BE2C (cell line): ENCODE measurements at regions not wholly inside any gene's neighbourhood (a gene's known extent, or its start where the extent isn't known, plus 50 kb on each side); places are given as distances from the start of the nearest gene placed in this dataset.

Experiments
- DNase-seq: peaks from one replicate; pipeline ENCODE4 v3.0.0-alpha.2; 2020
- H3K27me3 ChIP-seq: fragments of 250-450 bp; sonication (Bioruptor Pico); 2 replicates; pipeline ENCODE4 v1.5.1; 2020; ENCODE audit warnings: mild to moderate bottlenecking
- H3K36me3 ChIP-seq: fragments of 250-450 bp; sonication (Bioruptor Pico); 2 replicates; pipeline ENCODE4 v1.5.1; 2020; ENCODE audit warnings: mild to moderate bottlenecking
- H3K4me1 ChIP-seq: fragments of 250-450 bp; sonication (Bioruptor Pico); 2 replicates; pipeline ENCODE4 v1.5.1; 2020
- H3K4me3 ChIP-seq: 2 replicates; pipeline ENCODE4 v1.5.1; 2011; ENCODE audit warnings: low read depth, low read length
- H3K9me3 ChIP-seq: fragments of 250-450 bp; sonication (Bioruptor Pico); 2 replicates; pipeline ENCODE4 v1.5.1; 2020
- TF ChIP-seq, protein P1 (sequence below): IDR thresholded peaks from 2 replicates; pipeline ENCODE4 v1.5.1; 2012; ENCODE audit warnings: mild to moderate bottlenecking, low read depth, low read length

DNA sequence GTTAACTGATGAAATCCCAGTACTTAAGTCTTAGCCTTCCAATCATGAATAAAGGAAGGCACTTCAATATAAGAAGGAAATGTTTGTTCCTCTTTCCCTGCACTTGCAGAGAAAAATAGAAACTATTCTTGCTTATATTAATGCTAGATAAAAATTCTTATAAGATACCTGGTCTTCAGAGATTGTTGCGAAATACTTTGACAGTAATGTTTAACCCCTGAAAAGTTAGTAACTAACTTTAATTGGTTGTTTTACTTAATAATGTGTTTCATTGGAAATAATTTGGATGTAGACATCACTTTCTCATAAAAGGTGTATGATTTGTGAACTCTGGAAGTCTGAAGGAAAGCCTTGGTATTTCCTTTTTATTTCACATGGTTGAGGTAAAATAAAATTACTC is 294.2 kb upstream of the SYNCRIP start:
- TF ChIP-seq, protein P1, sequence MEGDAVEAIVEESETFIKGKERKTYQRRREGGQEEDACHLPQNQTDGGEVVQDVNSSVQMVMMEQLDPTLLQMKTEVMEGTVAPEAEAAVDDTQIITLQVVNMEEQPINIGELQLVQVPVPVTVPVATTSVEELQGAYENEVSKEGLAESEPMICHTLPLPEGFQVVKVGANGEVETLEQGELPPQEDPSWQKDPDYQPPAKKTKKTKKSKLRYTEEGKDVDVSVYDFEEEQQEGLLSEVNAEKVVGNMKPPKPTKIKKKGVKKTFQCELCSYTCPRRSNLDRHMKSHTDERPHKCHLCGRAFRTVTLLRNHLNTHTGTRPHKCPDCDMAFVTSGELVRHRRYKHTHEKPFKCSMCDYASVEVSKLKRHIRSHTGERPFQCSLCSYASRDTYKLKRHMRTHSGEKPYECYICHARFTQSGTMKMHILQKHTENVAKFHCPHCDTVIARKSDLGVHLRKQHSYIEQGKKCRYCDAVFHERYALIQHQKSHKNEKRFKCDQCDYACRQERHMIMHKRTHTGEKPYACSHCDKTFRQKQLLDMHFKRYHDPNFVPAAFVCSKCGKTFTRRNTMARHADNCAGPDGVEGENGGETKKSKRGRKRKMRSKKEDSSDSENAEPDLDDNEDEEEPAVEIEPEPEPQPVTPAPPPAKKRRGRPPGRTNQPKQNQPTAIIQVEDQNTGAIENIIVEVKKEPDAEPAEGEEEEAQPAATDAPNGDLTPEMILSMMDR = no peak
- H3K4me1 ChIP-seq = no peaks in the 10 kb centered on the region
- H3K4me3 ChIP-seq = no peak overlapping the region
- H3K36me3 ChIP-seq = no peaks in the 10 kb centered on the region
- DNase-seq = no peak
- H3K27me3 ChIP-seq = no peaks in the 10 kb centered on the region
- H3K9me3 ChIP-seq = no peaks in the 10 kb centered on the region

GRCh38 chr6:85923013-85923430 is 280.3 kb upstream of the SYNCRIP start:
- TF ChIP-seq, protein P1 = peak; percentile 93
- Histone ChIP-seq H3K4me1 (peaks cover 8% of the 10 kb centered on the region), H3K4me3 (no peak overlapping the region), H3K27me3 (no peaks in the 10 kb centered on the region), H3K9me3 (no peaks in the 10 kb centered on the region), H3K36me3 (no peaks in the 10 kb centered on the region)
- DNase-seq = peak; percentile 57

DNA sequence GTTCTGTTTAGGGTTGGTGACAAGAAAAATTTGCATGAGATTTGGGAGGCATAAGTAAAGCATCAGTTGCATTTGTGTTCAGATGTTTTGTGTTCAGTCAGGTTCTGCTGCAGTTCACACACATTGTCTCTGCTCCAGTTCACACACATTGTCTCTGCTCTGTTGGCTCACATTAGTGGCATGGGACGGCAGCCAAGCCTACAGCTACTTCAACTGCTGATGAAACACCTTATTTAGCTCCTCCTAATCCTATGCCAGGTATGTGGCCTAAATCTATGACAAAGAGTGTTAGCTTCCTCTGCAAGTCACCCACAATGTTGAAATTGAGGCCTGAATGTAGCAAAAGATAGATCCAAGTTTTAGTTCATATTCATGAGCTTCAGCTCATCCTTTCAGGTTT is 278.1 kb upstream of the SYNCRIP start:
- Histone ChIP-seq H3K4me1 (peaks cover 8% of the 10 kb centered on the region), H3K4me3 (no peak overlapping the region), H3K36me3 (no peaks in the 10 kb centered on the region), H3K27me3 (no peaks in the 10 kb centered on the region), H3K9me3 (no peaks in the 10 kb centered on the region)
- TF ChIP-seq, protein P1 = no peak
- no peak for DNase-seq

GRCh38 chr6:85917522-85917921 is 274.8 kb upstream of the SYNCRIP start:
- no peaks in the 10 kb centered on the region for H3K27me3 ChIP-seq
- H3K4me1 ChIP-seq = peaks cover 5% of the 10 kb centered on the region; the same call in 1 of the 2 replicates
- no peaks in the 10 kb centered on the region for H3K9me3 ChIP-seq
- H3K36me3 ChIP-seq = no peaks in the 10 kb centered on the region
- DNase-seq = no peak
- no peak overlapping the region for H3K4me3 ChIP-seq
- TF ChIP-seq, protein P1 = no peak

- no peaks in the 10 kb centered on the region for H3K27me3 ChIP-seq
- H3K9me3 ChIP-seq = no peaks in the 10 kb centered on the region
- H3K36me3 ChIP-seq = no peaks in the 10 kb centered on the region
- H3K4me3 ChIP-seq = no peak overlapping the region
- no peaks in the 10 kb centered on the region for H3K4me1 ChIP-seq
- no peak for DNase-seq
- TF ChIP-seq, protein P1 = no peak
These were observed 270.3 kb upstream of the SYNCRIP start for GRCh38 chr6:85913001-85913400.

DNA sequence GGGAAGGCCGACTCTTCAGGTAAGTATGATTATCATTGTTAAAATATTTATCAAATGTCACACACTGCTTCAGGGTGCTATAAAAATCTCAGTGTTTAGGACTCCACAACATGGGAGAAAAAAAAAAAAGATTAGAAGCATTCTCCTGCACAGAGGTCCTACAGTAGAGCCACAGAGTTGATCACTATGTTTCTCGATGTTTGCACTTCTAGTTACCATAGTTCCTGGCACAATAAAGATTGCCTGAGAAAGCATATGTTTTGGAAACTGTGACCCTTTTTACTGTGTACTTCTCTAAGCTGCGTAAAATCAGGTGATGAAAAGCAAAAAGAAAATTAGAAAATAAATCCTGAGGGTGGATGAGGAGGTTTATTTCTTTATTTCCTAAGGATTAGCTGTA is 269.9 kb upstream of the SYNCRIP start:
- TF ChIP-seq, protein P1 = no peak
- Histone ChIP-seq H3K36me3 (no peaks in the 10 kb centered on the region), H3K4me3 (no peak overlapping the region), H3K4me1 (no peaks in the 10 kb centered on the region), H3K9me3 (no peaks in the 10 kb centered on the region), H3K27me3 (no peaks in the 10 kb centered on the region)
- DNase-seq = no peak
